NCI-H187 (cell line): ENCODE measurements at regions not wholly inside any gene's neighbourhood (a gene's known extent, or its start where the extent isn't known, plus 50 kb on each side); places are given as distances from the start of the nearest gene placed in this dataset.

ENCODE experiments used
- DNase-seq, 2 experiments: peaks; one replicate each; lab custom pipeline; 2025; lab: John Stamatoyannopoulos, UW

DNA sequence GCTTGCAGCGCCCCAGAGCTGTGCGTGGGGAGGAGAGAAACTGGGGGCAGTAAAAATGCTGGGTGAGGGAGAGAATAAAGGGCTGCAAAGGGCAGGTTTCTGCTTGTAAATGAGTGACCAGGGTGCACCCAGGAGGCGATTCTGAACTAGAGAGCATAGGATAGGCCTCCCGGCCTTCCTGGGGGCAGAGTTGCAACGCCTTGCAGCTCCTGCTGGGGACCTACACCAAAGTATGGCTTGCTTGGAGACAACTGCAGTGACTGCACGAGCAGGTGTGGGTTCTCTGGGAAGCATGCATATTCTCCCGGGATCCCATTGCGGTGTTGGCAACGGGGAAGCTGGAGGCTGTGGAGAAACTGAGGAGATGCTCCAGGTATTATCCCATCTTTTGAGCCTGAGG lies 111.6 kb upstream of the SPACA1 start:
- DNase-seq: no peak

DNA sequence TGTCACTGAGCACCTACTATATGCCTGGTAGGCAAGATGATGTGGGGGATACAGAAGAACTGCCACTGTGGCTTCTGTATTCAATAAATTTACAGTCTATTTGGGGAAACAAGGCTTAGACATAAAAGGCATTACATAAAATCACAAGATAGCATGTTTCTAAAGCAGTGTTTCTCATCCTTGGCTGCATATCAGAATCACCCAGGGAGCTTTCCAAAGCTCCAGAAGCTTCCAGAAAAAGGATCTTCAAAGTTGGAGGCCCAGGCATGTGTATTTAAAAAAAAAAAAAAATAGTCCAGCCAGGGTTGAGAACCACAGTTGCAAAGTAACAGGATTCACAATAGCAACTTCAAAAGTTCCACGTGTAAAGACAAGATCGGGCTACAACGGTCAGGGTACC lies 112.4 kb upstream of the SPACA1 start:
- DNase-seq: no peak

DNA sequence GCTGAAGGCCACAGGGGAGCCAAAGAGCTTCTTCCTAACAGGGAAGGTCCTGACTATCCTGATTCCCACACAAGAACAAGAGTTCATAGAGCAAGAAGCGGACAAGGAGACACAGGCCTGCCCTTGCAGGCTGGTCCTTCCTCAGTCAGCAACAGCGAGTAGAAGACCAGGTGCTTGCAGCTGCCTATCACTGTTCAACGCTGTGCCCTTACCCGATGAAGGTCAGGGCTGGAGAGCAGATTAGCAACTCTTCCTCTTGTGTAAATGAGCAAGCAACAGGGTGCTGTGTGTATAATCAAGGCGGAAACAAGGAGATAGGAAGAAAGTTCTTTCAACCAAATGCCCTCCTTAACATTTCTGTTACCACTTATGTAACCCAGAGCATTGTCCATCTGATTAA lies 115.3 kb upstream of the SPACA1 start:
- DNase-seq: no peak

DNA sequence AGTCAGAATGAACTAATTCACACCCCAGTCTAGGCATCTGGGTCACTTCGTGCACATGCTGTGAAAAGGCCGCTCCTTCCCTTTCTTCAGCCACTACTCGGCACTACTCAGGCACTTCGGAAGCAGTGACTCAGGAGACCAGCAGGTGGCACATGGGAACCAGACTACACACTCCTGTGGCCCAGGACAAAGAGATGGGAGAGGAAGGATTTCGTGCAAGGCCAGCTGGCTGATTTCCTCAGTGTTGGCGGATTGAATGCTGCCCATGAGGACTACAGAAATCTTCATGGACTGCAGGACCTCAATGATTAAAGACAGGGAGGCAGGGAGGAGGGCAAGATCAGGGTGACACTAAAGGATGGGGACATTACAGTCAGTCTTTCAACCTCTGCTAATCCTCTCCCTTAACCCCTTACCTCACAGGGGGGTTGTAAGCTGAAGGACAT lies 117.8 kb upstream of the SPACA1 start:
- peak; percentile 33 to 68 for DNase-seq

DNA sequence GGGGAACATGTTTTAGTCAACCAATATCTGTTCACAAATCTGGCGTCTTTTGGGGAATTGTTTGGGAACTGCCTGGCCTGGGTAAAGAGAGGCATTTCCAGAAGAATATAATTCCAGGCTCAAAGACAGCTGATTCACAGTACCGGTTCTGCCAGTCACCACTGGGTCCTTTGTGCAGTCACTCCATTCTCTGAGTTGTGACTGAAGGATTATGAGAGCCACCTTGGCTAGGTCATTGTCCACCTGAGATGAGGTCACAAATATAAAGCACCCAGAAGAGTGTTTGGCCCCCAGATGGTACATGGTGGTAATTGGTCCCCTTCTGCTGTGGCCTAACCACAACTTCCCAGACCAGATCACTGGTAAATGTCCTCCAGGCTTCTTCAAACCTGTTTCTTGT lies 121.0 kb upstream of the SPACA1 start:
- DNase-seq: no peak

DNA sequence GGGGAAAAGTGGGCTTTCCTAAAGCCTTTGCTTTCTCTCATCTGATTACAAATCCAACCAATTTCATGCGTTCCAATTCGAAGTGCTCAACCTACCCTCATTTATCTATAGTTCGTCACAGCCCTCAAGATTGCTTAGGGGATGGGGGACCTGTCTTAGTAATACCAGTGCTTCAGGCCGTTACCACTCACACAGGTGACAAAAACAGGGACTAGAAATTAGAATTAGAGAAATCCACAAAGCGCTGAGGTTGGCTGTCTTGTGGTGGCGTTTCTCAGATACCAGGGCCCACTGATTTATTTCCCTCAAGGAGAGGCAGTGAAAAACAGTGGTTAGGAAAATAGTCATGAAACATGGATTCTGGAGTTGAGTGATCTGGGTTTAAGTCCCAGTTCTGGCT lies 121.6 kb upstream of the SPACA1 start:
- no peak for DNase-seq

DNA sequence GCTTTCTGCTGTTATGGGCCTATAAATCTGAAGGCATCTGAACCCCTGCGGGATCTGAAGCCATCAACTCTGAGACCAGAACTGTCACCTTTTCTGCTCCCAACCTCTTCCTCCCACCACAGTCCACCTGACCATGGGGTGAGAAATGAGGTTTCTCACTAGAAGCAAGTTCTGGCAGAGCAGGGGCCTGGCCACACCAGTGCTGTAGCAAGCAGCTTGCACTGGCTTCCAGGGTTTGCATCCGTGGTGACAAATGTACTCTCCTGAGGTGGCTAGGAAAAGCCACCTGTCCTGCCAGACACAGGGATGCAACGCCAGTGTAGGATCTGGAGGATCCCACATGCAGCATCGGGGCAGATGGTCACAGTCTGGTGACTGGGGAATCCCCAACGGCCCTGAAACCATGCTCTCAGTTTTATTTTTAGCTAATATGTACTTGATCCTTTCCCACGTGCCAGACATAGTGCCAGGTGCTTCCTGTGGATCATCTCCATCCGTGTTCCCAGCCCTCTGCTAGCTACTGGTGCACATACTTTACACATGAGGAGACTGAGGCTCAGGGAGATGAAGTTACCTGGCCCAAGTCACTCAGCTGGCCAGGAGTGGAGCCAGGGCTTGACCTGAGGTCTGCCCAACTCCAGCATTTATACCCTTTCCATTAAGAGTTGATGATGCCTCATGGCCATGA lies 122.1 kb upstream of the SPACA1 start:
- no peak for DNase-seq

DNA sequence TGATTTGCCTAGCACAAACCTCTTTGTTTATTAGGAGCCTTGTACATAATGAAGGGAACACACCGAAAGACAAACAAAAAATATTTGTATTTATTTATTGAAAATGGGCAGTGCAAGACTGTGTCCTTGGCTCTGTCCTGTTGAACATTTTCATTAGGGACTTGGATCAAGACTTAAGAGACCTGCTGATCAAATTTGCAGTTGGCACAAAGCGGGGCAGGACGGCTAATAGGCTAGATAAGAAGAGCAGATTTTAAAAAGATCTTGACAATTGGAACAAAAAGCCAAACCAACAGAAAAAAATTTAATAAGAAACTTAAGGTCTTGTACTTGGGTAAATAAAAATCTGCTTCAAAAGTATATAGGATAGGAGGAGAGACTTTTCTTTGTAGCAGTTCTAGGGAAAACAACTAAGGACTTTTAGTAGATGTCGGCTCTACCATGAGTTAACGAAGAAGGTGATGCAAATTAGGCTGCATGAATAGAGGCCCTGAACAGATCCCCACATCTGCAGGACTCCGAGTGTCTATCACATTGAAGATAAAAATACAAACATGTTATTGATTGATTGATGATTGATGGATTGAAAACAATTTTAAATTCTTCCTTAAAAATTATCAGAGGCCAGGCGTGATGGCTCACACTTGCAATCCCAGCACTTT lies 124.1 kb upstream of the SPACA1 start:
- no peak for DNase-seq

DNA sequence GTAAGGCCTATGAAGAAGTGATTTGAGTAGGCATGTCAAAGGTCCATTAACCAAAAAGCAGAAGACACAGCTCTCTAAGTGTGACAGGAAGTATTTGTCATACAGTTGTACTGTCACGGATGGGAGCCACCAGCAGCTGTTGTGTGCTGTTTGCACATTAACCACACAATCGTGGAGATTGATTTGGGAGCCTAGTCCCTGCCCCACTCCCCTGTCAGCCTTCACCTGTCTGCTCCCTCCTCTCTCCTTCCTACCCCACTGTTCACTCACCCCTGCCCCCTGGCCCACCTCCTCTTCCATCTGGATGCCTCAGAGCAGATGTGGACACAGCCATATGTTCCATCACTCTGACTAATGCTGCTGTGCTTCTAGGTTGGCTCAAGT lies 124.7 kb upstream of the SPACA1 start:
- DNase-seq: peak; percentile 28 to 44

DNA sequence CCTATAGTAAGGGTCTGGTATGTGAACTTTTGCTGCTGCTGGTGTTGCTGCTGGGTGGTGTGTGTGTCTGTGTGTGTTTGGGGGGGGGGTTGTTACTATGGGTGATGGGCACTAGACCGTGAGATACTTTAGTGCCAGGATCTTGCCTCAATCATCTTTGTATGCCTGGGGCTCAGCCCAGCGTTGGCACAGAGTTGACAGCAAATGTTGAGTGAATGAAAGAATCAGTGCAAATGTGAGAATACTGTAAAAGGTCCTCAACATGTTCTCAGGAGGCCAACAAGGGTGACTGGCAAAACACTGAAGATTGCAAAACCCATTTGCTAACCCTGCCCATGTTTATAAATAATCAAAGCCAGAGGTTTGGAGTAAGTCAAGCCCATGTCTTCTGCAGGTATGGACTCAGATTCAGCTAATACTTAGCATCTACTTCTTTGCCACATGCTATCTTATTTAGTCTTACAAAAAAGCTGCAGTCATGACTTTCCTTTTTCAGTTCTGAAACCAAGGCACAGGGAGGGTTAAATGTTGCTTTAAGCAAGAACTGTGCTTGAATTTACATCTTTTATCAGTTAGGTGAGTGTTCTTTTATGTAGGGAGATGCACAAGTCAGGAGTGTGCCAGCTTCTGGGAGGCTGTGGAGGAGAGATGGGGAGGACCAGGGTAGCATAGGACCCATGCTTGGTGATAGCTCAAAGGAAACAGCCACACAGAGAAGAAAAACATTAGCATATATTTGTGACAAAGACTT lies 125.3 kb upstream of the SPACA1 start:
- DNase-seq: no peak

DNA sequence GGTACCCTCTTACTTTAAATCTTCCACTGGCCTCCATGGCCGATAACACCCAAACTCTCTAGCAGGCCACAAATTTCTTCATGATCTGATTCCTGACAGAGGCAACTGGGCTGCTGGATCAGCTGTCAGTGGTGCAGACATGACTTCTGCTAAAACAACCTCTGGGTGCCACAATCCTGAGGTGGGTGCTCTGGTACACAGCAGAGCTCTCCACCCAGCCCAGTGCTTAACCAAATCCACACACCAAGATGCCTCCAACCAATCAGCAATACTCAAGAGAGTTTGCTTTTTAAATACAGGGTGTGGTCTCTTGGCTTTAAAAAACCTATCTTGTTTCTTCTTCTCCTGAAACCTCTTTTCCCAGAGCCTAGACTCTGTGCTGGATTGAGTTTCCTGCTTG lies 126.6 kb upstream of the SPACA1 start:
- DNase-seq: no peak

DNA sequence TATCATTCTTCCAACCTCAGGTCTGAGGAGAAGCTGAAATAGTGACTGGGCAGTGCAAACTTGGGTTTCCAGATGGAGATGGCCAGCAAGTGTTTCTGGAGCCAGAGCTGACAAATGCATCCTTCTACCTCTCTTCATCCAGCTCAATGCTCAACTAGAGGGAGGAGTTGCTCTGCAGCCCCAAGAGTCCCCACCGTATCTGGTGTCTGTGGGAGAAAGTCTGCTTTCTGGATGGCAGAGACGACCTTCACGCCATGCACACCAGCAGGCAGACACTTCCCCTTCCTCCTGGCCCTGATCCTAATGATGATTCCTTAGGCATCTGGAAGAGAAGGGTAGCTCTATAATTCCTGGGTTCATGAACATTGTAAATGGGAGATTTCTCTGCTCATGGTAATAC lies 127.4 kb upstream of the SPACA1 start:
- no peak for DNase-seq

DNA sequence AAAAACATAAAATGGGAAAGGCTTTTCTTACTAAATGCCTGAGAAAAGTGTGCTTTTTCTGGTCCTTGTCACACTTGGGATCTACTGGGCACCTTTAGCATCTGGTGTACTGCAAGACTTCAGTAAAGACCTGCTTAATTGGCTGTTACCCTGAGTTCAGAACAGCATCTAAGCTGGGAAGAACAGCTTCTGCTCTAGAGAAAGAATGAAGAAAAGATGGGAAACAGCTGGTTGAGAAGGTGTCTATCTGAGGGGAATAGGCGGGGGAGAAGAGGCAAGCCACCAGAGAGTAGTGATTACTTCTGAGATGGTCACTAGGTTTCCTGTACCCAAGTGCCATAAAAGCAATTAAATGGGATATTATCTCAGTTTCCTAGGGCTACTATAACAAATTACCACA lies 128.2 kb upstream of the SPACA1 start:
- no peak for DNase-seq

DNA sequence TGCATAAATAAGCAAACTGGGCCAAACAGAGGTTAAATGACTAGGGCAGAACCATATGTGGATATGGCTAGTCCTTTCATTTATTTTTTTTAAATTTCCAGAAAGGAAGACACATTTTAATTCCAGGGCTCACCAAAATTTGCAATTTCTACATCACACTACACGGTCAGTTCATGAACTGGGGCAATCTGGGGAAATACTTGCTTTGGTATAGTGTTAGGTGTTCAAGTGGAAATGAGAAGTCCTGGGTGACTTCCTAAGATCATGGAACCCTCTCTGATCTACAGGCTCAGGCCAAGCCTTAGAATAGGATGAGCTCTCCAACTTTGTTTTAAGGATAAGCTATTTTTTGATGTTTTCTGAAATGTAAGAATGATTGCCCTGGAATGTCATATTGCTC lies 128.6 kb upstream of the SPACA1 start:
- no peak for DNase-seq

DNA sequence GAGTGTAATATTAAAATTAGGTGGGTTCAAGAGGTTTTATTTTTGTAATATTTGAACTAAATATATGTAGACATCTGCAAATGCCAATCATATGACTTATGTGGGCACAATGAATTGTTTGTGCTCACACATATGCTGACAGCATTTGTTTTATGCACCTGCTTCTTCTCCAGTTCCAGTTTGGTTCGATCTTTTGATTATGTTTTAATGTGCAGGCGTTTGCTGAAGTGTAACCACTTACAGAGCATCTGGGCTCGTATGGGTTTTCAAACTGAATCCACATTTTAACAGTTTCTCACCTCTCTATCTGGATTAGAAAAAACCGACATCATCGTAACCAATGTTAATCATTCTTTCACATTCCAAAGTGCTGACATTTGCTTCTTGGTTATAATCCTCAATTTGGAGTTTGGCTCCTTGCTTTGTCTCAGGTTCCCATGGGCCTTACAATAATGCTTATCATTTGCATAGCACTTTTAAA lies 129.1 kb upstream of the SPACA1 start:
- no peak for DNase-seq

DNA sequence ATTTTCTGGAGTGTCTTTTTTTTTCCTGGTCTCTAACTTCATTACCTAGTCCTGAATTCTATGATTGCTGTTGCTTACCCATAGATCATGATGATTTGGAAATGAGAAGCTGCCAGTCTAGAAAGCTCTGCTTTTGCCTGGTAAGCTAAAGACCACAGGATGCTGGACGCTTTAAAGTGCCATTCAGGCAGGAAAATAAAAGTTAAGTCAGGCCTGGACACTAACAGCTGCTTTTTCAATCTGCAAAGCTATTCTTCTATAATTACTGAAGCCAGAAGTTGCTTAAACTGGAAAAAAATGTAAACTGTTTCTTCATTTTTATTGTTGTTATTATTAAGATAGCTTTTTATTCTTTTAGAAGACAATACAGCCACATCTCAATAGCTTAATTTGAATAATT lies 129.8 kb upstream of the SPACA1 start:
- DNase-seq: no peak

DNA sequence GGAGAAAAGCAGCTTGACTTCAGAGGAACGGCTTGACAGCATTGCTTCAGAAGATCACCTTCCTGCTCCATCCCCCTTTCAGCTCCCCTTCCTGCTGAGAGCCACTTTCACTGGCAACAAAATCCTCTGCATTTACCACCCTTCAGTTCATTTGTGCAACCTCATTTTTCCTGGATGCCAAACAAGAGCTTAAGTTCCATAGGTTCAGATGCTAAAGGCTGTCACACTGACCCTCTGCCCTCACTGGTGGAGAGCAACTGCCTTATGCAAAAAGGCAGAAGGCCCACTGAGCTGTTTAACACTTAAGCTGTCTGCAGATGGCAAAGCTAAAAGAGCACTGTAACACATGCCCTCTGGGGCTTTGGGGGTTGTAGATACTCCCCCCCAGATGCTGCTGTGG lies 131.2 kb upstream of the SPACA1 start:
- DNase-seq: no peak

DNA sequence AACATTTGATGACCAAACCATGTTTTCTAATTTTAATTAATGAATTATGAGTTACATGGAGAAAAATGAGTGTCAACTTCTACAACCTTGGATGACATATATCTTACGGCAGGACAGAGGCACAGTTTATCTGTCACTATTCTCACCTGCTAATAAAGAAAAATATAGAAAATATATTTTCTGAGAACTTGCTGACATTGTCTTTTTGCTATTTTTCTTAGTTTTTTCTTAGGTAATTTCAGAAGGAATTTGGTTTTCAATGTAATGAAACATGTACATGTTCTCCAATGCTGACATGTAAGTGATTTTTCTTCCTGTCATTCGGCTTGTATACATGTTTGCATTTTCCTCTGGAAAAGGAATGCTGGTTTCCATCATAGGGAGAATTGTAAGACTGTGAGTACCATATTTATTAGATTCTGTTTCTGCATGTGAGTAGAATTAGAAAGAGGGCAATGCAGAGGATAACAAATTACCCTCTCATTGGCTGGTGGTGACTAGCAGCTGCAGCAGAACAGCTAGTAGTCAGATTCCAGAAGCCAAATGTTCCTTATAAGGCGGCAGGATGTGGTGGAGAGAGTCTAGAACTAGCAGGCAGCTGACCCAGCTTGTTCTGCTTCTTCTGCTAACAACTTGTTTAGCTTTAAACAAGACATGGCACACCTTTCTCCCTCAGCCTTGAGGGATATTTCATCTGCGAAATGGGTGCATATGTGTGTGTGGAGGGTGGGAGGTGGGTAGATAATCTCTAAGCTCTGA lies 132.8 kb upstream of the SPACA1 start:
- DNase-seq: no peak

DNA sequence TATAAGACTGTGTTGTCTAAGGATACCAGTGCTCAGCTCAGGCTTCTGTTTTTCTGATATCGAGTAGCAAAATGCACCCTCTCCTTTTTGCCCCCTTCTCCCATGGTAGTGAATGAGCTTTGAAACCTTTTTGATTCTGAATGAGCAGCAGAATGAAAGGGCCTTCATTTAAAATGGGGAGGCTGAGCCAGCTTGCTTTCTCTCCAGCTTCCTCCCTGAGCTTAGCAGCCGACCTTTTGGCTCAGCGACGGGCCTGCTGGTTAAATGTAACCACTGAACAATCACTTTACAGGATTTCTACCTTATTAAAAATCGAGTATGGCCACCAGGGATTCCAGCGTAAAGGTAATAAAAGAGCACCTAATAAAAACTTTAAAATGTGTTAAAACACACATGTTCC lies 133.7 kb upstream of the SPACA1 start:
- DNase-seq: no peak

DNA sequence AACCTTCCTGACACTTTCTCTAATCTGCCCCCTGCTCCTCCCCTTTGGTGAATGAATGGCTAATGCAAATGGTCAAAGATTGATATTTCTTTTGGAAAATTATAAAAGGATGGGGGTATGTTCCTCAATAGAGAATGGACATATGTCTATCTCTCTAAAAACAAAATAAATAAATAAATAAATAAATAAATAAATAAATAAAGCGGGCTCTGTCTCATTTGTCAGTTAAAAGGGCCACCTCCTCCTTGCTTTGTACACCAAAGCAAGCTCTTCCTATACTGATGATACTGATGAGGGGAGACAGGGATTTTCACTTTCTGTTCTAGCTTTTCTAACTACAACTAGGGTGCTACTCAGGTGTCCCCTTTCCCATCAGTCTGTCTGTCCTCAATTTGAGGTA lies 135.5 kb upstream of the SPACA1 start:
- DNase-seq: no peak

DNA sequence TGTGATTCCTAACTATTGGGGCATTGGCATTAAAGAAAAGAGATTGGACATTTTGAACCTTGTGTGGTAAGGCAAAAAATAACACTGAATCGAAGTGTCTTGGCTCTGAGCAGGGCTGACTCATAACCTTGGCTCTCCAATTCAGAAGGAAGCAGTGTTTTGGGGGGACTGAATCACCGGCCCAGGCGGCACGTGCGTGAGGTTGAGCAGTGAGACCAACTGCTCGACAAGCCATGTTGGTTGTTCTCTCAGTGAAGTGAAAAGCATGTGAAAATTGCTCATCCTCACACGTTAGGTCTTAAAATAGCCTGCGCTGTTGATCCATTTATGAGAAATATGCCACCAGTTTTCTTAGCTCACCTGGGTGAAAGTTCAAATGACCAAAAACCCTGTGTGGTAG lies 137.8 kb upstream of the SPACA1 start:
- DNase-seq: no peak
